ENCODE measurements at regions not wholly inside any gene's neighbourhood (a gene's known extent, or its start where the extent isn't known, plus 50 kb on each side); places are given as distances from the start of the nearest gene placed in this dataset.
"Not testable (repeated sequence)": the region's sequence is repeated elsewhere in the genome, so short reads cannot be mapped to it uniquely, and the experiment has no call there.

GRCh38 chr6:168929871-168930450 is 323.7 kb downstream of the THBS2 start:
- no peak for DNase-seq

- no peak for DNase-seq
Observed at GRCh38 chr6:168928012-168928411, 325.6 kb downstream of the THBS2 start.

- DNase-seq = no peak
Observed at GRCh38 chr6:168927026-168927425, 326.6 kb downstream of the THBS2 start.

GRCh38 chr6:168926306-168926705 is 327.3 kb downstream of the THBS2 start:
- no peak for DNase-seq

GRCh38 chr6:168925671-168926070 is 328.0 kb downstream of the THBS2 start:
- DNase-seq = no peak

GRCh38 chr6:168923171-168923570 is 330.5 kb downstream of the THBS2 start:
- no peak for DNase-seq

- DNase-seq = no peak
Observed at GRCh38 chr6:168922436-168922835, 331.2 kb downstream of the THBS2 start.

- no peak for DNase-seq
Observed at GRCh38 chr6:168920289-168920688, 333.4 kb downstream of the THBS2 start.

- DNase-seq = no peak
Observed at GRCh38 chr6:168919470-168920179, 334.0 kb downstream of the THBS2 start.

GRCh38 chr6:168916576-168917211 is 337.0 kb downstream of the THBS2 start:
- DNase-seq = no peak

GRCh38 chr6:168915855-168916254 is 337.8 kb downstream of the THBS2 start:
- DNase-seq = no peak

GRCh38 chr6:168915242-168915641 is 338.4 kb downstream of the THBS2 start:
- no peak for DNase-seq

GRCh38 chr6:168913866-168914469 is 339.7 kb downstream of the THBS2 start:
- no peak for DNase-seq

- not testable (repeated sequence) for DNase-seq
Observed at GRCh38 chr6:168913231-168913865, 340.3 kb downstream of the THBS2 start.

- no peak for DNase-seq
Observed at GRCh38 chr6:168909288-168909687, 344.4 kb downstream of the THBS2 start.

GRCh38 chr6:168908887-168909286 is 344.8 kb downstream of the THBS2 start:
- DNase-seq = no peak

- DNase-seq = no peak
Observed at GRCh38 chr6:168908166-168908565, 345.5 kb downstream of the THBS2 start.

GRCh38 chr6:168906391-168906790 is 347.3 kb downstream of the THBS2 start:
- DNase-seq = no peak

GRCh38 chr6:168905451-168906090 is 348.1 kb downstream of the THBS2 start:
- DNase-seq = no peak

GRCh38 chr6:168903613-168904345 is 349.9 kb downstream of the THBS2 start:
- DNase-seq = no peak

GRCh38 chr6:168902075-168902474 is 351.6 kb downstream of the THBS2 start:
- DNase-seq = no peak

- DNase-seq = no peak
Observed at GRCh38 chr6:168901076-168901475, 352.6 kb downstream of the THBS2 start.
